HG03469 (cell line): ENCODE measurements at regions not wholly inside any gene's neighbourhood (a gene's known extent, or its start where the extent isn't known, plus 50 kb on each side); places are given as distances from the start of the nearest gene placed in this dataset.
A peak's percentile ranks its signal among the peaks of the same experiment; 100 is the strongest.

Experiments
- ATAC-seq: cut with Tn5 transposase; IDR thresholded peaks from one replicate; pipeline ENCODE4 v1.9.1; 2021; ENCODE audit warnings: mild to moderate bottlenecking, moderate library complexity, moderate number of reproducible peaks; ENCODE audit not compliant: unreplicated experiment

DNA sequence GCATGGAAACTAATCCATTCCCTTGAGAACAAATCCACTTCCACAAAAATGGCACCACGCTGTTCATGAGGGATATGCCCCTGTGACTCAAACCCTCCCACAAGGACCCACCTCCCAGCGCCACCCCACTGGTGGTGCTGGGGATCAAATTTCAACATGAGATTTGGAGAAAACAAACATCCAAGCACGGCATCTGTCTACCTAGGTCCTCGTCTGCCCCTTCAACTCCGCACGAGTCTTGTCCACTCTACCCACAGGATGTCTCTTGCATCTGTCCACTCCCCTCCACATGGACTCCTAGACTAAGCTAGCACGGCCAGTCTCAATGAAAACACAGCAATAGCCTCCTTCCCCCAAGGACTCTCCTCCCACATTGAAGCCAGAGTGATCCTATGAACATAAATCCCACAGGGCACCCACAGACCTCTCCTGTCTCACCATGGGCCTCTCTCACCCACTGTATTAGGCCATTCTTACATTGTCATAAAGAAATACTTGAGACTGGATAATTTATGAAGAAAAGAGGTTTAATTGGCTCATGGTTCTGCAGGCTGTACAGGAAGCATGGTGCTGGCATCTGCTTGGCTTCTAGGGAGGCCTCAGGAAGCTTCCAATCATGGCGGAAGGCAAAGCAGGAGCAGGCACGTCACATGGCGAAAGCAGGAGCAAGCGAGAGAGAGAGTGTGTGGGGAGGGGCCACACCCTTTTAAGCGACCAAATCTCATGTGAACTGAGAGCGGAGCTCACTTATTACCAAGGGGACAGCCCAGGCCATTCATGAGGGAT, 101.4 kb downstream of the TOMM20 start:
- no peak for ATAC-seq

DNA sequence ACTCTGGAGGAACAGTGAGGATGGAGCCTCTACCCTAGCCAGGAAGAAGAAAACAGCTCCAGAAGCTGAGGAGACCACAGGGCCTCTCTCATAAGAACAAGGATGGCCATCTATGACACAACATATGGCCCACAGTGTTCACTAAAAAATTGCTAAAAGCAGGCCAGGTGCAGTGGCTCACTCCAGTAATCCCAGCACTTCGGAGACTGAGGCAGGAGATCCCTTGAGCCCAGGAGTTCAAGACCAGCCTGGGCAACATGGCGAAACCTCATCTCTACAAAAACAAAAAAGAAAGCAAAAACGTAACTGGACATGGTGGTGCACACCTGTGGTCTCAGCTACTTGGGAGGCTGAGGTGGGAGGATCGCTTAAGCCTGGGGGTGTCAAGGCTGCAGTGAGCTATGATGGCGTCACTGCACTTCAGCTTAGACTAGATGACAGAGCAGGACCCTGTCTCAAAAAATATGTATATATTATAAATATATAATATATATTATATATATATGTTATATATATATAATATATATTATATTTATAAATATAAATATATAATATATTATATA, 103.1 kb downstream of the TOMM20 start:
- no peak for ATAC-seq

DNA sequence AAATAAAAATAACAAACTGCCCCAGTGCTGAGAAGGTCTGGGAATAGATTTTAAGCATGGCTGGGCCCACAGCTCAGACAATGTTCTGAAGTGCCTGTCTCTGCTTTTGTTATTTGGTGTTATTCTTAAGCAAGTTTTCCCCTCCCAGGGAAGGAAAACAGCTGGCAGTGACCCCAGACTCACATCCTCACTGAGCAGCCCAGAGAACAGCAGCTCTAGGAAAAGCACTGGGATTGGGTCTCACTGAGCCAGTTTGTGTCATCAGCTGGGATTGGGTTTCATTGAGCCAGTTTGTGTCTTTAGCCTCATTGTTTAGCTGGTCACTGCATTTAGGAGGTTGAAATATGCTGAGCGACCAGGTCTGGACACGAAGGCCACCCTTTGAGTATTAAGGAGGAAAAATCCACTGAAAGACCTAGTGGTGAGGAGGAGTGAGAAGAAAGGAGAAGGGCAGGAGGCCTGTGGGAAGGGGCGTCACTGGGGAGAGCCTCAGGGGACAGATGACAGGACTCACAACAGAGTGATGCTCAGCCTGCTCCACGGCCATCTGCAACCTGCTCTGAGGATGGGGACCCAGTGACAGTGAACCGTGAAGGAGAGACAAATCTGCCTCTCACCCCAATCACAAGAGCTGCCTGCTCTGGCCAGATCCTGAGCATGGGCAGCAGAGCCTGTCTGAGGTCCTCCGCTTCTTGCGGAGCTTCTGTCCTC, 103.8 kb downstream of the TOMM20 start:
- ATAC-seq: no peak

DNA sequence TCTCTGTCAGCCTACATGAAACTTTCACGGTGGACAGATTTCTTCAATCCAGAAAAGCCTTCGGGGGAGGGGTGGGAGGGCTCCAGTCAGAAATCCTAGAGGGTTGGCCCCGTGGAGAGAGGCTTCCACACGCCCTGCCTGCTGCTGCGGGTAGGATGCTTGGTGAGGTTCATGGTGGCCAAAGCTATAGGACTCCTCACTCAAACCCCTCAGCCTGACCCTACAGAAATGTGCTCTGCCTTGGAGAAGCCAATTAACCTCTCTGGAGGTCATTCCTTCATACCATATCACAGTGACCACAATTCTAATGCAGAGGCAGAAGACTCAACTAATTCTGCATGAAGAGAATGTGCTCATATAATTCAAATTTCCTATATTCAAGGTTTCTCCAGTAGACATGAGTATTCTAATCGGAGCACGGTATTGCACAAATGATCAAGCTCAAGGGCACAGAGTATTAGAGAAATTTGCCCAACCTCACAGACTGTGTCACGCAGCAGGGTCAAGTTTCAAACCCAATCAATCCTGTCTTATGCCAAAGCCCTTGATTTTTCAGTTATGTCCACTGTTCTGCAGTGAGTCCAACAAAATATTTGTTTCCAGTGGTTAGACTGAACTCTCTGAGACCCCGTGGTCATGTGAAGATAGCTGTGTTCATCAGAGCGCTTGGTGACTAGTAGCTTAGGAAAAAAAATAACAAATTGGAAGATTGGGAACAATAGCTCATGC, 104.8 kb downstream of the TOMM20 start:
- ATAC-seq: no peak

- no peak for ATAC-seq
These were observed 105.5 kb downstream of the TOMM20 start for GRCh38 chr1:235022981-235023710.

GRCh38 chr1:235022341-235022980, 106.2 kb downstream of the TOMM20 start:
- ATAC-seq: no peak

- no peak for ATAC-seq
These were observed 106.8 kb downstream of the TOMM20 start for GRCh38 chr1:235021815-235022214.

- ATAC-seq: no peak
These were observed 107.3 kb downstream of the TOMM20 start for GRCh38 chr1:235021321-235021720.

DNA sequence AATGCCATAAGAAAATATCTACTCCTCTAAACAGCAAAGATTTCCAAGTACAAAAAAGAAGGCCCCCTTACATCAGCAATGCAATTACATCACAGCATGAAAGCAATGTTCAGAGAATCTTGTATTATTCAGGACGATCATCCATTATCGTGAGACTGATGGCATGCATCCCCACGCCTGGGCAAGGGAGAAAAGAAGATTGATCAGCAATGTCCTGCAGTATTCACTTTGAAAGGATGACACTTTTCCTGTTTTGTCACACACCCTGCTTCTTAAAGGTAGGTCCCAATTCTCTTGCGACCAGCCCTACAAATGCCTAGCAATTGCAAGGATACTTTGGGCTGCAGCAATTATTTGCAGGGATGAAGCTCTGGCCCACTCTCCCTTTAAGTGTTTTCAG, 108.7 kb downstream of the TOMM20 start:
- ATAC-seq: no peak

- ATAC-seq: no peak
These were observed 109.2 kb downstream of the TOMM20 start for GRCh38 chr1:235019471-235019870.

GRCh38 chr1:235018720-235019444, 109.8 kb downstream of the TOMM20 start:
- ATAC-seq: no peak

GRCh38 chr1:235018161-235018560, 110.5 kb downstream of the TOMM20 start:
- ATAC-seq: no peak

- no peak for ATAC-seq
These were observed 110.9 kb downstream of the TOMM20 start for GRCh38 chr1:235017719-235018118.

- no peak for ATAC-seq
These were observed 111.4 kb downstream of the TOMM20 start for GRCh38 chr1:235017191-235017590.

- peak; percentile 25 for ATAC-seq
These were observed 113.2 kb downstream of the TOMM20 start for GRCh38 chr1:235015291-235015985.

DNA sequence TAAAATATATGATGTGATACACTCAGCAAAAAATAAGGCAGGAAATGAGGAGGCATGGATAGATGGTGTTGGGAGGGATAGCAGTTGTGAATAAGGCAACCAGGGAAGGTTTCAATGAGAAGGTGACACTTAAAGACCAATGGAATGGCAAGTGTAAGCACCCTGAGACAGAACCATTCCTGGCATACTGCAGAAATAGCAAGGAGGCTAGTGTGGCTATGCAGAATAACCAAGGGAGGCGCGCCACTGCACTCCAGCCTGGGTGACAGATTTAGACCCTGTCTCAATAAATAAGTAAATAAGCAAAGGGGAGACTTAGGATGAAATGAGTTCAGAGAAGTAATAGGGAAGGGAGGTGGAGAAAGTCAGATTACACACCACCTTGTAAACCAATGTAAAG, 113.9 kb downstream of the TOMM20 start:
- no peak for ATAC-seq

DNA sequence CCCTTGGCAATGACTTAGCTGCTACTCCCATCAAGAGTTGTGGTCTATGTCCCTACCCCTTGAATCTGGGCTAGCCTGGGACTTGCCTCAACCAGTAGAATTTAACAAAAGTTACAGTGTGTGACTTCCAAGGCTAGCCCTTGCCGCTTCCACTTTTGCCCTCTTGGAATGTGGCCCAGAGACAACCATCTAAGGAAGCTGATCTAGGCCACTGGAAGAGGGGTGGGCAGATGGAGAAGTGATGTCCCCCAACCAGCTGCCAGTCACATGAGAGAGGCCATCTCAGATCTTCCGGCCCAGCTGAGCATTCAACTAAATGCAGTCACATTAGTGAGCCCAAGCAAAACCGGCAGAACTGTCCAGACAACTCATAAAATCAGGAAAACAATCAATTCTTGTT, 115.1 kb downstream of the TOMM20 start:
- no peak for ATAC-seq

GRCh38 chr1:235012436-235013210, 116.0 kb downstream of the TOMM20 start:
- no peak for ATAC-seq
